ENCODE measurements at regions not wholly inside any gene's neighbourhood (a gene's known extent, or its start where the extent isn't known, plus 50 kb on each side); places are given as distances from the start of the nearest gene placed in this dataset.

DNA sequence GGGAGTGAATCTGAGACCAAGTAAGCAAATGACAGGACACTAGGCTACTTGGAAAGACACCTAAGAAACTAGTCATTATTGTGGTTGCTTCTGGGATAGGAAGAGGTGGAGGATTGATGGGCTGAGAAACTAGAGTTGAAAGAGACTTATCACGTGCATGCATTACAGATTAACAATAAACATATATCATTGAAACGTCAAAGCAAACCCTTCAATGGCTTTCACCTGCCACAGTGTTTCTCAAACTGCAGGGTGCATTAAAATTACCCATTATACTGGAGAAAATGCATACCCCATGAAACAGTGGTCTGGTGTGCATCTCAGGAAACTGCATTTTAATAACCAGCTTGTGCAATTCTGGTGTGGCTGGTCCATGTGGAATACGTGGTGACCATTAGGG lies 318.8 kb downstream of the SMAD2 start:
- TF ChIP-seq EZH2phosphoT487 (IDR thresholded peaks at IDR 0.05; ENCODE audit: low read depth, severe bottlenecking, unreplicated experiment) = no peak
- TF ChIP-seq, protein P1, sequence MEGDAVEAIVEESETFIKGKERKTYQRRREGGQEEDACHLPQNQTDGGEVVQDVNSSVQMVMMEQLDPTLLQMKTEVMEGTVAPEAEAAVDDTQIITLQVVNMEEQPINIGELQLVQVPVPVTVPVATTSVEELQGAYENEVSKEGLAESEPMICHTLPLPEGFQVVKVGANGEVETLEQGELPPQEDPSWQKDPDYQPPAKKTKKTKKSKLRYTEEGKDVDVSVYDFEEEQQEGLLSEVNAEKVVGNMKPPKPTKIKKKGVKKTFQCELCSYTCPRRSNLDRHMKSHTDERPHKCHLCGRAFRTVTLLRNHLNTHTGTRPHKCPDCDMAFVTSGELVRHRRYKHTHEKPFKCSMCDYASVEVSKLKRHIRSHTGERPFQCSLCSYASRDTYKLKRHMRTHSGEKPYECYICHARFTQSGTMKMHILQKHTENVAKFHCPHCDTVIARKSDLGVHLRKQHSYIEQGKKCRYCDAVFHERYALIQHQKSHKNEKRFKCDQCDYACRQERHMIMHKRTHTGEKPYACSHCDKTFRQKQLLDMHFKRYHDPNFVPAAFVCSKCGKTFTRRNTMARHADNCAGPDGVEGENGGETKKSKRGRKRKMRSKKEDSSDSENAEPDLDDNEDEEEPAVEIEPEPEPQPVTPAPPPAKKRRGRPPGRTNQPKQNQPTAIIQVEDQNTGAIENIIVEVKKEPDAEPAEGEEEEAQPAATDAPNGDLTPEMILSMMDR (IDR thresholded peaks at IDR 0.05; ENCODE audit: poor library complexity) = no peak

All from hepatocyte (in vitro differentiated cells).